Adrenal gland (tissue), 9 donors: ENCODE measurements at regions not wholly inside any gene's neighbourhood (a gene's known extent, or its start where the extent isn't known, plus 50 kb on each side); places are given as distances from the start of the nearest gene placed in this dataset.

ENCODE experiments used
- DNase-seq, 7 donors: peaks; one replicate each; pipeline ENCODE4 v3.0.0-alpha.2; 2019 to 2020
- H3K27ac ChIP-seq, 5 donors: fragments of 200-600 bp; sonication (generic) in 4 of 5; 1 replicate in 3 of 5; 2 replicates in 2 of 5; pipeline versions ENCODE4 v1.5.1 to v1.8.0; 2016 to 2020; ENCODE audit warnings: mild to moderate bottlenecking in 1 of 5
- H3K27me3 ChIP-seq: fragments of 200-600 bp; 2 replicates; pipeline ENCODE4 v1.8.0; 2021
- H3K36me3 ChIP-seq, 2 donors: fragments of 200-600 bp; replicated peaks in 1 of 2; 1 replicate in 1 of 2; 2 replicates in 1 of 2; pipeline versions ENCODE4 v1.5.1 to v1.8.0; 2018 to 2022
- H3K4me1 ChIP-seq, 2 donors: fragments of 200-600 bp; replicated peaks in 1 of 2; 1 replicate in 1 of 2; 2 replicates in 1 of 2; pipeline versions ENCODE4 v1.5.1 to v1.8.0; 2018 to 2021
- H3K4me3 ChIP-seq, 4 donors: fragments of 200-600 bp; sonication (generic) in 3 of 4; one replicate each; pipeline ENCODE4 v1.5.1; 2016 to 2018
- H3K9me3 ChIP-seq, 3 donors: fragments of 200-600 bp; sonication (generic) in 1 of 3; replicated peaks in 1 of 3; 1 replicate in 2 of 3; 2 replicates in 1 of 3; pipeline versions ENCODE4 v1.5.1 to v1.8.0; 2016 to 2021
- CTCF ChIP-seq, 6 experiments: fragments of 450-650 bp in 4 of 6; fragments of 200-600 bp in 2 of 6; sonication (generic) in 1 of 6; IDR thresholded peaks; 1 replicate in 5 of 6; 2 replicates in 1 of 6; pipeline versions ENCODE4 v1.5.1 to v1.8.0; 2016 to 2021; ENCODE audit warnings: antibody characterized with exemption in 6 of 6, mild to moderate bottlenecking in 2 of 6, moderate library complexity in 1 of 6
- POLR2A ChIP-seq, 2 donors: fragments of 450-650 bp; IDR thresholded peaks; one replicate each; pipeline ENCODE4 v1.6.1; 2017; ENCODE audit warnings: antibody characterized with exemption in 2 of 2, mild to moderate bottlenecking in 2 of 2, moderate library complexity in 1 of 2
- WGBS, 4 donors: extraction: QIAGEN DNeasy Blood & Tissue Kit in 2 of 4; methylation state at CpG; one replicate each; pipeline versions ENCODE4 v1.1.5 to v1.1.7; 2013 to 2017; 5-methylcytosine and 5-hydroxymethylcytosine counted together
- intact Hi-C, 2 donors: fragments of 100-400 bp; cut with DNase I; formaldehyde crosslinking; loops; one replicate each; pipeline versions ENCODE4 v1.14.1 to v1.15.0; 2022 to 2023
- donor health status: healthy with polysubstance abuse.
- donor health status: Bipolar disorder and iron deficiency.
- donor health status: DM: yes; HTN: yes; CAD: no.
- donor health status: DM: no; HTN: no; CAD: no.
- donor health status: DM: no; HTN: no; CAD: no.

- Histone ChIP-seq H3K36me3 (no peaks in the 10 kb centered on the region), H3K4me3 (no peak overlapping the region), H3K4me1 (no peaks in the 10 kb centered on the region), H3K27ac (no peak overlapping the region), H3K9me3 (no peaks in the 10 kb centered on the region), H3K27me3 (no peaks in the 10 kb centered on the region)
- WGBS, 4 donors, result 85 to 94% (median 88%) methylated on average over 6 of the region's 6 CpGs
- TF ChIP-seq CTCF (IDR thresholded peaks at IDR 0.05), result no peak
- TF ChIP-seq POLR2A (IDR thresholded peaks at IDR 0.05), result no peak
- peak in 2 of 7 donors; percentile 5 to 17 for DNase-seq
- intact Hi-C loops, result loop anchor here in 1 of 2 donors (10.0 kb wide), 1 partner anchor 321 kb away; no protein-coding TSS in a partner anchor
These were observed 327.0 kb upstream of the HS6ST1 start for GRCh38 chr2:128645631-128646030.

- 90 to 96% (median 93%) methylated on average over 5 to 11 of the region's 11 CpGs for WGBS, 4 donors
- H3K36me3 ChIP-seq, result no peaks in the 10 kb centered on the region
- peak in 2 of 7 donors; percentile 8 to 28 for DNase-seq
- no peaks in the 10 kb centered on the region for H3K27me3 ChIP-seq
- TF ChIP-seq POLR2A (IDR thresholded peaks at IDR 0.05), result no peak
- H3K4me1 ChIP-seq, result no peaks in the 10 kb centered on the region
- H3K9me3 ChIP-seq, result no peaks in the 10 kb centered on the region
- no peak overlapping the region for H3K27ac ChIP-seq
- intact Hi-C loops, result loop anchor here in 1 of 2 donors (10.0 kb wide), 1 partner anchor 321 kb away; no protein-coding TSS in a partner anchor
- H3K4me3 ChIP-seq, result no peak overlapping the region
These were observed 327.4 kb upstream of the HS6ST1 start for GRCh38 chr2:128646091-128646490.

- no peak for TF ChIP-seq CTCF (IDR thresholded peaks at IDR 0.05)
- TF ChIP-seq POLR2A (IDR thresholded peaks at IDR 0.05), result no peak
- H3K27me3 ChIP-seq, result no peaks in the 10 kb centered on the region
- DNase-seq, result peak in 2 of 7 donors; percentile 3 to 20
- WGBS, 4 donors, result 63 to 92% (median 83%) methylated on average over 3 of the region's 3 CpGs
- no peak overlapping the region for H3K27ac ChIP-seq
- H3K4me1 ChIP-seq, result no peaks in the 10 kb centered on the region
- H3K9me3 ChIP-seq, result no peaks in the 10 kb centered on the region
- intact Hi-C loops, result loop anchor here in 1 of 2 donors (10.0 kb wide), 1 partner anchor 322 kb away; no protein-coding TSS in a partner anchor
- no peak overlapping the region for H3K4me3 ChIP-seq
- no peaks in the 10 kb centered on the region for H3K36me3 ChIP-seq
These were observed 328.0 kb upstream of the HS6ST1 start for GRCh38 chr2:128646691-128647090.

GRCh38 chr2:128651000-128651399, 332.3 kb upstream of the HS6ST1 start:
- WGBS, 4 donors, result 53 to 85% (median 66%) methylated on average over 2 of the region's 2 CpGs
- H3K4me1 ChIP-seq, result no peaks in the 10 kb centered on the region
- H3K27ac ChIP-seq, result no peak overlapping the region
- no peaks in the 10 kb centered on the region for H3K27me3 ChIP-seq
- no peaks in the 10 kb centered on the region for H3K9me3 ChIP-seq
- no peak for DNase-seq
- TF ChIP-seq CTCF (IDR thresholded peaks at IDR 0.05) (no peak), POLR2A (IDR thresholded peaks at IDR 0.05) (no peak)
- no peak overlapping the region for H3K4me3 ChIP-seq
- H3K36me3 ChIP-seq, result no peaks in the 10 kb centered on the region
- intact Hi-C loops, result no loop called here

- intact Hi-C loops, result no loop called here
- DNase-seq, result peak in 3 of 7 donors; percentile 25 to 53 (median 37)
- Histone ChIP-seq H3K36me3 (no peaks in the 10 kb centered on the region), H3K4me1 (no peaks in the 10 kb centered on the region), H3K27me3 (no peaks in the 10 kb centered on the region), H3K27ac (no peak overlapping the region), H3K4me3 (no peak overlapping the region), H3K9me3 (no peaks in the 10 kb centered on the region)
- 56 to 59% (median 58%) methylated on average over 5 of the region's 5 CpGs for WGBS, 4 donors
- no peak for TF ChIP-seq CTCF (IDR thresholded peaks at IDR 0.05)
- TF ChIP-seq POLR2A (IDR thresholded peaks at IDR 0.05), result no peak
These were observed 335.7 kb upstream of the HS6ST1 start for GRCh38 chr2:128654408-128654807.
